NCI-H2171 treated with DMSO at 0.1 percent for 48 hours (cell line): ENCODE measurements at regions not wholly inside any gene's neighbourhood (a gene's known extent, or its start where the extent isn't known, plus 50 kb on each side); places are given as distances from the start of the nearest gene placed in this dataset.
"Not testable (repeated sequence)": the region's sequence is repeated elsewhere in the genome, so short reads cannot be mapped to it uniquely, and the experiment has no call there.

Experiments
- DNase-seq: peaks from one replicate; lab custom pipeline; 2025; lab: John Stamatoyannopoulos, UW

GRCh38 chr10:20399772-20400171, 497.3 kb downstream of the NEBL start:
- DNase-seq: no peak

- no peak for DNase-seq
Observed at GRCh38 chr10:20396701-20397100, 500.4 kb downstream of the NEBL start.

GRCh38 chr10:20396205-20396604, 500.9 kb downstream of the NEBL start:
- no peak for DNase-seq

- no peak for DNase-seq
Observed at GRCh38 chr10:20391629-20392028, 505.5 kb downstream of the NEBL start.

- no peak for DNase-seq
Observed at GRCh38 chr10:20381761-20382160, 515.4 kb downstream of the NEBL start.

GRCh38 chr10:20380401-20380800, 516.7 kb downstream of the NEBL start:
- DNase-seq: no peak

- DNase-seq: no peak
Observed at GRCh38 chr10:20372748-20373147, 524.4 kb downstream of the NEBL start.

- DNase-seq: not testable (repeated sequence)
Observed at GRCh38 chr10:20370977-20371533, 526.1 kb downstream of the NEBL start.

GRCh38 chr10:20369863-20370736, 527.0 kb downstream of the NEBL start:
- DNase-seq: no peak

GRCh38 chr10:20363684-20364083, 533.4 kb downstream of the NEBL start:
- DNase-seq: no peak

GRCh38 chr10:20355915-20356314, 539.7 kb downstream of the PLXDC2 start:
- no peak for DNase-seq

- no peak for DNase-seq
Observed at GRCh38 chr10:20355011-20355410, 538.8 kb downstream of the PLXDC2 start.

GRCh38 chr10:20354166-20354565, 537.9 kb downstream of the PLXDC2 start:
- DNase-seq: no peak

- DNase-seq: no peak
Observed at GRCh38 chr10:20350509-20350908, 534.3 kb downstream of the PLXDC2 start.

GRCh38 chr10:20343036-20343435, 526.8 kb downstream of the PLXDC2 start:
- DNase-seq: no peak
